Common myeloid progenitor, CD34-positive (primary cell): ENCODE measurements at regions not wholly inside any gene's neighbourhood (a gene's known extent, or its start where the extent isn't known, plus 50 kb on each side); places are given as distances from the start of the nearest gene placed in this dataset.

Source experiments
- CTCF ChIA-PET: fragments of 350-600 bp; sonication (Branson Sonifier 250); formaldehyde crosslinking; loops from one replicate; lab custom pipeline; 2021; ENCODE audit warnings: antibody characterized with exemption; lab: Charles Lee
- POLR2A ChIA-PET: fragments of 350-600 bp; sonication (Branson Sonifier 250); formaldehyde crosslinking; loops from one replicate; lab custom pipeline; 2021; ENCODE audit warnings: antibody characterized with exemption; lab: Charles Lee
- DNase-seq, 3 donors: peaks; one replicate each; pipeline versions ENCODE4 v3.0.0 to v3.0.0-alpha.2; 2013
- H3K27ac ChIP-seq, 2 experiments: 1 replicate in 1 of 2; 2 replicates in 1 of 2; pipeline ENCODE4 v1.7.0; 2013; ENCODE audit warnings: inconsistent platforms in 2 of 2, low read length in 2 of 2, mild to moderate bottlenecking in 2 of 2, low read depth in 1 of 2, moderate library complexity in 1 of 2; ENCODE audit not compliant: severe bottlenecking in 2 of 2, insufficient read depth in 1 of 2, poor library complexity in 1 of 2
- H3K27me3 ChIP-seq, 5 experiments: replicated peaks in 2 of 5; 1 replicate in 3 of 5; 2 replicates in 2 of 5; pipeline versions ENCODE4 v1.6.1 to v1.7.0; 2013; ENCODE audit warnings: low read length in 4 of 5, mild to moderate bottlenecking in 2 of 5, moderate library complexity in 2 of 5, inconsistent platforms in 1 of 5; ENCODE audit not compliant: insufficient read depth in 5 of 5, control insufficient read depth in 4 of 5
- H3K36me3 ChIP-seq, 4 experiments: 1 replicate in 2 of 4; 2 replicates in 2 of 4; pipeline versions ENCODE4 v1.6.1 to v1.7.0; 2013; ENCODE audit warnings: low read length in 3 of 4, control low read depth in 1 of 4, mild to moderate bottlenecking in 1 of 4; ENCODE audit not compliant: control insufficient read depth in 4 of 4, insufficient read depth in 4 of 4
- H3K4me1 ChIP-seq, 4 experiments: 1 replicate in 3 of 4; 2 replicates in 1 of 4; pipeline versions ENCODE4 v1.6.1 to v1.7.1; 2013; ENCODE audit warnings: low read length in 3 of 4, mild to moderate bottlenecking in 3 of 4, control low read depth in 1 of 4, inconsistent platforms in 1 of 4, moderate library complexity in 1 of 4; ENCODE audit not compliant: control insufficient read depth in 4 of 4, insufficient read depth in 4 of 4; ENCODE audit errors: control extremely low read depth in 1 of 4
- H3K4me3 ChIP-seq, 7 experiments: 1 replicate in 4 of 7; 2 replicates in 3 of 7; pipeline versions ENCODE4 v1.5.1 to v1.7.0; 2013; ENCODE audit warnings: mild to moderate bottlenecking in 7 of 7, low read length in 6 of 7, moderate library complexity in 6 of 7, inconsistent platforms in 2 of 7, low read depth in 2 of 7, control low read depth in 1 of 7; ENCODE audit not compliant: insufficient read depth in 4 of 7, control insufficient read depth in 1 of 7; ENCODE audit errors: extremely low read depth in 1 of 7
- H3K9me3 ChIP-seq, 5 experiments: 1 replicate in 4 of 5; 2 replicates in 1 of 5; pipeline versions ENCODE4 v1.6.1 to v1.7.1; 2013; ENCODE audit warnings: low read length in 4 of 5, mild to moderate bottlenecking in 2 of 5, inconsistent platforms in 1 of 5, low read depth in 1 of 5, moderate library complexity in 1 of 5; ENCODE audit not compliant: control insufficient read depth in 4 of 5, insufficient read depth in 2 of 5; ENCODE audit errors: control extremely low read depth in 1 of 5
- WGBS: methylation state at CpG from one replicate; pipeline ENCODE4 v1.1.5; 2013; ENCODE audit not compliant: insufficient coverage; 5-methylcytosine and 5-hydroxymethylcytosine counted together

GRCh38 chr9:13554626-13555025, 275.1 kb upstream of the MPDZ start:
- DNase-seq = no peak
- Histone ChIP-seq H3K4me3 (no peak overlapping the region), H3K27ac (no peak overlapping the region), H3K9me3 (peaks cover 0 to 2% (median 0%) of the 10 kb centered on the region in 5 experiments), H3K27me3 (peaks cover 0 to 4% (median 0%) of the 10 kb centered on the region in 5 experiments), H3K36me3 (no peaks in the 10 kb centered on the region), H3K4me1 (no peaks in the 10 kb centered on the region)
- POLR2A ChIA-PET = no interaction called here
- CTCF ChIA-PET = no interaction called here

DNA sequence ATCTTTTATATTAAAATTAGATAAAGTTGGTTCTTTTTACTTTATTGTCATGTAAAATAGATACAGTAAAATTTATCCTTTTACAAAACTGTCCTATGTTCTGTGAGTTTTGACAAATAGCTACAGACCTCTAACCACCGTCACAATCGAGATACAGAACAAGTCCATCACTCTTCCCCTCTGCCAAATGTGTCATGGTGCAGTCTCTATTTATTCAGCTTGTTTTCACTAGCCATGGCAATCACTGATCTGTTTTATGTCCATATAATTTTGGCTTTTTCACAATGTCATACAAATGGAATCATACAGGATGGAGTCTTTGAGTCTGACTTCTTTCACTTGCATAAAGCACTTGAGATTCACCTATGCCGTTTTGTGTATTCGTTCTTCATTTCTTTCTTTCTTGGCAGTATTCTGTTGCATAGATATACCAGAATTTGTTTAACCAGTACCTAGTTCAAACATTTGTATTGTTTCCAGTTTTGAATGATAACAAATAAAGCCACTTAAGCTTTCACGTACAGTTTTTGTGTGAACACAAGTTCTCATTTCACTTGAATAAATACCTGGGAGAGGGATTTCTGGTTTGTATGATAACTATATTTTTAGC, 273.2 kb upstream of the MPDZ start:
- Histone ChIP-seq H3K4me3 (no peak overlapping the region), H3K4me1 (no peaks in the 10 kb centered on the region), H3K27ac (no peak overlapping the region), H3K9me3 (peaks cover 0 to 2% (median 0%) of the 10 kb centered on the region in 5 experiments), H3K36me3 (no peaks in the 10 kb centered on the region), H3K27me3 (peaks cover 0 to 4% (median 0%) of the 10 kb centered on the region in 5 experiments)
- DNase-seq = no peak
- 94% methylated on average over 3 of the region's 5 CpGs for WGBS
- POLR2A ChIA-PET = no interaction called here
- CTCF ChIA-PET = no interaction called here

GRCh38 chr9:13550519-13550918, 271.0 kb upstream of the MPDZ start:
- Histone ChIP-seq H3K27ac (no peak overlapping the region), H3K36me3 (no peaks in the 10 kb centered on the region), H3K27me3 (no peaks in the 10 kb centered on the region), H3K4me1 (no peaks in the 10 kb centered on the region), H3K9me3 (peaks cover 0 to 2% (median 0%) of the 10 kb centered on the region in 5 experiments), H3K4me3 (no peak overlapping the region)
- CTCF ChIA-PET = no interaction called here
- DNase-seq = no peak
- WGBS = 94% methylated on average over 2 of the region's 2 CpGs
- POLR2A ChIA-PET = no interaction called here

GRCh38 chr9:13548535-13548934, 269.0 kb upstream of the MPDZ start:
- no peaks in the 10 kb centered on the region for H3K4me1 ChIP-seq
- H3K27me3 ChIP-seq = no peaks in the 10 kb centered on the region
- WGBS = 100% methylated on average over 1 of the region's 1 CpG
- CTCF ChIA-PET = no interaction called here
- DNase-seq = no peak
- H3K4me3 ChIP-seq = no peak overlapping the region
- H3K27ac ChIP-seq = no peak overlapping the region
- no peaks in the 10 kb centered on the region for H3K36me3 ChIP-seq
- H3K9me3 ChIP-seq = peaks cover 0 to 2% (median 0%) of the 10 kb centered on the region in 5 experiments
- POLR2A ChIA-PET = no interaction called here

GRCh38 chr9:13535141-13535540, 255.6 kb upstream of the MPDZ start:
- H3K9me3 ChIP-seq = no peaks in the 10 kb centered on the region
- ChIA-PET POLR2A (no interaction called here), CTCF (no interaction called here)
- H3K4me3 ChIP-seq = no peak overlapping the region
- no peaks in the 10 kb centered on the region for H3K4me1 ChIP-seq
- no peaks in the 10 kb centered on the region for H3K36me3 ChIP-seq
- no peak for DNase-seq
- no peak overlapping the region for H3K27ac ChIP-seq
- no peaks in the 10 kb centered on the region for H3K27me3 ChIP-seq
- WGBS = 68% methylated on average over 5 of the region's 5 CpGs

DNA sequence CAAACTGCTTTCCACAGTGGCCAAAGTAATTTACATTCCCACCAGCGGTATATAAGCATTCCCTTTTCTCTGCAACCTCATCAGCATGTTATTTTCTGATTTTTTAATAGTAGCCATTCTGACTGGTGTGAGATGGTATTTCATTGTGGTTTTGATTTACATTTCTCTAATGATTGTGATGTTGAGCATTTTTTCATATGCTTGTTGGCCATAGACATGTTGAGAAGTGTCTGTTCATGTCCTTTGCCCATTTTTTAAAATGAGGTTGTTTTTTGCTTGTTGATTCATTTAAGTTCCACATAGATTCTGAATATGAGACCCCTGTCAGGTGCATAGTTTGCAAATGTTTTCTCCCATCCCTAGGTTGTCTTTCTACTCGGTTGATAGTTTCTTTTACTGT, 254.5 kb upstream of the MPDZ start:
- Histone ChIP-seq H3K27me3 (no peaks in the 10 kb centered on the region), H3K9me3 (no peaks in the 10 kb centered on the region), H3K36me3 (no peaks in the 10 kb centered on the region), H3K27ac (no peak overlapping the region), H3K4me3 (no peak overlapping the region), H3K4me1 (no peaks in the 10 kb centered on the region)
- ChIA-PET POLR2A (no interaction called here), CTCF (no interaction called here)
- no peak for DNase-seq
- WGBS = 100% methylated on average over 1 of the region's 2 CpGs

- WGBS = 0% methylated on average over 1 of the region's 2 CpGs
Observed at GRCh38 chr9:13532407-13532806, 252.9 kb upstream of the MPDZ start.

More at GRCh38 chr9:13532407-13532806, 252.9 kb upstream of the MPDZ start:
- no peaks in the 10 kb centered on the region for H3K9me3 ChIP-seq
- H3K27me3 ChIP-seq = no peaks in the 10 kb centered on the region
- CTCF ChIA-PET = no interaction called here
- no peak for DNase-seq
- no peak overlapping the region for H3K27ac ChIP-seq
- no peak overlapping the region for H3K4me3 ChIP-seq
- POLR2A ChIA-PET = no interaction called here
- H3K36me3 ChIP-seq = no peaks in the 10 kb centered on the region
- no peaks in the 10 kb centered on the region for H3K4me1 ChIP-seq
